ENCODE measurements at regions not wholly inside any gene's neighbourhood (a gene's known extent, or its start where the extent isn't known, plus 50 kb on each side); places are given as distances from the start of the nearest gene placed in this dataset.
A peak's percentile ranks its signal among the peaks of the same experiment; 100 is the strongest.

GRCh38 chr2:38190542-38191218 lies 114.7 kb upstream of the CYP1B1 start:
- Histone ChIP-seq H3K4me1 (ENCODE audit: low read depth) (no peaks in the 10 kb centered on the region), H3K9me3 (ENCODE audit: low read depth) (no peaks in the 10 kb centered on the region), H3K27ac (no peak overlapping the region), H3K4me3 (no peak overlapping the region), H3K27me3 (no peaks in the 10 kb centered on the region), H3K36me3 (no peaks in the 10 kb centered on the region)
- peak in 1 of 2 donors; percentile 88 for DNase-seq (ENCODE audit: low read depth in 1 of 2, low spot score in 1 of 2)
- no peak for TF ChIP-seq CTCF (IDR thresholded peaks at IDR 0.05; ENCODE audit: low read depth, low read length)

- Histone ChIP-seq H3K9me3 (ENCODE audit: low read depth) (no peaks in the 10 kb centered on the region), H3K27me3 (no peaks in the 10 kb centered on the region), H3K36me3 (no peaks in the 10 kb centered on the region), H3K4me1 (ENCODE audit: low read depth) (no peaks in the 10 kb centered on the region), H3K27ac (no peak overlapping the region), H3K4me3 (no peak overlapping the region)
- DNase-seq (ENCODE audit: low read depth in 1 of 2, low spot score in 1 of 2) = peak in 1 of 2 donors; percentile 95
- no peak for TF ChIP-seq CTCF (IDR thresholded peaks at IDR 0.05; ENCODE audit: low read depth, low read length)
These were observed 111.6 kb upstream of the CYP1B1 start for GRCh38 chr2:38187541-38188011.

GRCh38 chr2:38185012-38185491 lies 109.1 kb upstream of the CYP1B1 start:
- H3K27me3 ChIP-seq = no peaks in the 10 kb centered on the region
- DNase-seq (ENCODE audit: low read depth in 1 of 2, low spot score in 1 of 2) = peak in 1 of 2 donors; percentile 39
- no peak overlapping the region for H3K4me3 ChIP-seq
- H3K36me3 ChIP-seq = no peaks in the 10 kb centered on the region
- no peaks in the 10 kb centered on the region for H3K4me1 ChIP-seq (ENCODE audit: low read depth)
- no peak overlapping the region for H3K27ac ChIP-seq
- H3K9me3 ChIP-seq (ENCODE audit: low read depth) = no peaks in the 10 kb centered on the region
- no peak for TF ChIP-seq CTCF (IDR thresholded peaks at IDR 0.05; ENCODE audit: low read depth, low read length)

GRCh38 chr2:38182492-38183003 lies 106.6 kb upstream of the CYP1B1 start:
- H3K27ac ChIP-seq = no peak overlapping the region
- H3K27me3 ChIP-seq = no peaks in the 10 kb centered on the region
- no peaks in the 10 kb centered on the region for H3K36me3 ChIP-seq
- DNase-seq (ENCODE audit: low read depth in 1 of 2, low spot score in 1 of 2) = no peak
- no peak overlapping the region for H3K4me3 ChIP-seq
- H3K9me3 ChIP-seq (ENCODE audit: low read depth) = no peaks in the 10 kb centered on the region
- no peak for TF ChIP-seq CTCF (IDR thresholded peaks at IDR 0.05; ENCODE audit: low read depth, low read length)
- H3K4me1 ChIP-seq (ENCODE audit: low read depth) = no peaks in the 10 kb centered on the region

- H3K27ac ChIP-seq = no peak overlapping the region
- H3K36me3 ChIP-seq = no peaks in the 10 kb centered on the region
- no peaks in the 10 kb centered on the region for H3K27me3 ChIP-seq
- no peak overlapping the region for H3K4me3 ChIP-seq
- no peak for TF ChIP-seq CTCF (IDR thresholded peaks at IDR 0.05; ENCODE audit: low read depth, low read length)
- no peaks in the 10 kb centered on the region for H3K9me3 ChIP-seq (ENCODE audit: low read depth)
- H3K4me1 ChIP-seq (ENCODE audit: low read depth) = no peaks in the 10 kb centered on the region
- DNase-seq (ENCODE audit: low read depth in 1 of 2, low spot score in 1 of 2) = no peak
These were observed 106.0 kb upstream of the CYP1B1 start for GRCh38 chr2:38181806-38182491.

Measured in cardiac muscle cell (in vitro differentiated cells and primary cell).